H9 (cell line): ENCODE measurements at regions not wholly inside any gene's neighbourhood (a gene's known extent, or its start where the extent isn't known, plus 50 kb on each side); places are given as distances from the start of the nearest gene placed in this dataset.

Experiments
- DNase-seq: peaks from one replicate; pipeline ENCODE4 v3.0.0-alpha.2; 2017
- H2AFZ ChIP-seq: one replicate; pipeline ENCODE4 v1.6.1; 2013; ENCODE audit warnings: mild to moderate bottlenecking, low read length, control low read depth, moderate library complexity
- H2AK5ac ChIP-seq: 2 replicates; pipeline ENCODE4 v1.6.1; 2013; ENCODE audit warnings: low read length, control low read depth, mixed read lengths; ENCODE audit not compliant: insufficient read length
- H2BK120ac ChIP-seq: one replicate; pipeline ENCODE4 v1.6.1; 2013; ENCODE audit warnings: low read depth, mild to moderate bottlenecking, low read length, control low read depth, inconsistent platforms; ENCODE audit not compliant: poor library complexity, severe bottlenecking
- H2BK12ac ChIP-seq: 2 replicates; pipeline ENCODE4 v1.6.1; 2013; ENCODE audit warnings: low read length, control low read depth, mixed read lengths, low read depth; ENCODE audit not compliant: insufficient read length
- H2BK15ac ChIP-seq: 2 replicates; pipeline ENCODE4 v1.6.1; 2013; ENCODE audit warnings: low read depth, low read length, control low read depth
- H2BK20ac ChIP-seq: one replicate; pipeline ENCODE4 v1.6.1; 2013; ENCODE audit warnings: low read depth, mild to moderate bottlenecking, low read length, control low read depth, inconsistent platforms; ENCODE audit not compliant: poor library complexity, severe bottlenecking
- H2BK5ac ChIP-seq: 2 replicates; pipeline ENCODE4 v1.6.1; 2013; ENCODE audit warnings: low read length, control low read depth, mixed read lengths; ENCODE audit not compliant: insufficient read length
- H3K14ac ChIP-seq: 2 replicates; pipeline ENCODE4 v1.6.1; 2013; ENCODE audit warnings: low read length, control low read depth; ENCODE audit not compliant: insufficient read depth
- H3K18ac ChIP-seq: 2 replicates; pipeline ENCODE4 v1.6.1; 2013; ENCODE audit warnings: low read depth, mild to moderate bottlenecking, mixed read lengths, low read length, control low read depth; ENCODE audit not compliant: insufficient read length
- H3K23ac ChIP-seq: 2 replicates; pipeline ENCODE4 v1.6.1; 2013; ENCODE audit warnings: low read length, control low read depth, mixed read lengths, low read depth; ENCODE audit not compliant: insufficient read length
- H3K23me2 ChIP-seq: 2 replicates; pipeline ENCODE4 v1.6.1; 2013; ENCODE audit warnings: low read depth, mild to moderate bottlenecking, mixed read lengths, low read length, control low read depth; ENCODE audit not compliant: insufficient read length, poor library complexity, severe bottlenecking
- H3K27ac ChIP-seq: 2 replicates; pipeline ENCODE4 v1.5.1; 2013; ENCODE audit warnings: low read length, control low read depth, mixed read lengths, low read depth; ENCODE audit not compliant: insufficient read length
- H3K27me3 ChIP-seq: 2 replicates; pipeline ENCODE4 v1.6.1; 2013; ENCODE audit warnings: low read length, control low read depth, inconsistent platforms; ENCODE audit not compliant: insufficient read depth
- H3K4ac ChIP-seq: 2 replicates; pipeline ENCODE4 v1.6.1; 2013; ENCODE audit warnings: low read depth, mild to moderate bottlenecking, control low read depth, inconsistent platforms, low read length, moderate library complexity
- H3K4me1 ChIP-seq: 2 replicates; pipeline ENCODE4 v1.6.1; 2013; ENCODE audit warnings: low read length, control low read depth, inconsistent platforms; ENCODE audit not compliant: insufficient read depth
- H3K4me2 ChIP-seq: 2 replicates; pipeline ENCODE4 v1.6.1; 2013; ENCODE audit warnings: low read length, control low read depth, mixed read lengths; ENCODE audit not compliant: insufficient read length, insufficient read depth
- H3K56ac ChIP-seq: 2 replicates; pipeline ENCODE4 v1.6.1; 2013; ENCODE audit warnings: low read depth, mild to moderate bottlenecking, mixed read lengths, low read length, control low read depth; ENCODE audit not compliant: insufficient read length
- H3K79me1 ChIP-seq: 2 replicates; pipeline ENCODE4 v1.6.1; 2013; ENCODE audit warnings: low read depth, mild to moderate bottlenecking, moderate library complexity, low read length, control low read depth, inconsistent platforms; ENCODE audit not compliant: insufficient read depth, poor library complexity, severe bottlenecking
- H3K79me2 ChIP-seq: 2 replicates; pipeline ENCODE4 v1.6.1; 2013; ENCODE audit warnings: low read length, control low read depth, inconsistent platforms; ENCODE audit not compliant: insufficient read depth
- H3K9ac ChIP-seq: 2 replicates; pipeline ENCODE4 v1.6.1; 2013; ENCODE audit warnings: low read length, control low read depth, mixed read lengths; ENCODE audit not compliant: insufficient read length; ENCODE audit errors: extremely low read depth
- H3K9me3 ChIP-seq: one replicate; pipeline ENCODE4 v1.6.1; 2013; ENCODE audit warnings: low read depth, low read length, inconsistent platforms; ENCODE audit not compliant: control insufficient read depth
- H3T11ph ChIP-seq: one replicate; pipeline ENCODE4 v1.6.1; 2013; ENCODE audit warnings: mild to moderate bottlenecking, low read length, control low read depth, inconsistent platforms
- H4K20me1 ChIP-seq: one replicate; pipeline ENCODE4 v1.6.1; 2013; ENCODE audit not compliant: control insufficient read depth, insufficient read length, insufficient read depth
- H4K5ac ChIP-seq: 2 replicates; pipeline ENCODE4 v1.6.1; 2013; ENCODE audit warnings: low read depth, mild to moderate bottlenecking, mixed read lengths, low read length, control low read depth; ENCODE audit not compliant: insufficient read length
- H4K8ac ChIP-seq: replicated peaks from 2 replicates; pipeline ENCODE4 v1.6.1; 2013; ENCODE audit warnings: low read length, control low read depth, mixed read lengths, low read depth; ENCODE audit not compliant: insufficient read length
- H4K91ac ChIP-seq: 2 replicates; pipeline ENCODE4 v1.6.1; 2013; ENCODE audit warnings: low read depth, mild to moderate bottlenecking, moderate library complexity, mixed read lengths, low read length, control low read depth; ENCODE audit not compliant: insufficient read length
- H3K27ac Mint-ChIP-seq, 3 experiments: 2 replicates in 2 of 3; 3 replicates in 1 of 3; pipeline ENCODE4 v1.8.0; 2020 to 2021; ENCODE audit warnings: mixed read lengths in 3 of 3, mild to moderate bottlenecking in 1 of 3, moderate library complexity in 1 of 3
- H3K27me3 Mint-ChIP-seq: 2 replicates; pipeline ENCODE4 v1.8.0; 2021; ENCODE audit warnings: low read depth, mild to moderate bottlenecking, moderate library complexity, mixed read lengths
- H3K36me3 Mint-ChIP-seq, 3 experiments: 2 replicates in 2 of 3; 3 replicates in 1 of 3; pipeline ENCODE4 v1.8.0; 2020 to 2021; ENCODE audit warnings: low read depth in 3 of 3, mixed read lengths in 3 of 3; ENCODE audit not compliant: insufficient read depth in 1 of 3
- H3K4me1 Mint-ChIP-seq, 2 experiments: 2 replicates each; pipeline ENCODE4 v1.8.0; 2020; ENCODE audit warnings: mixed read lengths in 2 of 2
- H3K4me3 Mint-ChIP-seq, 2 experiments: 2 replicates in 1 of 2; 3 replicates in 1 of 2; pipeline ENCODE4 v1.8.0; 2020 to 2021; ENCODE audit warnings: mild to moderate bottlenecking in 2 of 2, mixed read lengths in 2 of 2, moderate library complexity in 1 of 2
- H3K9me3 Mint-ChIP-seq, 2 experiments: 2 replicates in 1 of 2; 3 replicates in 1 of 2; pipeline ENCODE4 v1.8.0; 2020; ENCODE audit warnings: mild to moderate bottlenecking in 2 of 2, mixed read lengths in 2 of 2, moderate library complexity in 1 of 2
- CTCF ChIP-seq: fragments of 200-600 bp; sonication (generic); conservative IDR thresholded peaks from 3 replicates; pipeline ENCODE4 v1.8.0; 2021; ENCODE audit warnings: antibody characterized with exemption, mild to moderate bottlenecking

GRCh38 chr2:67571785-67572718, 174.9 kb downstream of the ETAA1 start:
- Histone ChIP-seq H3T11ph (no peak overlapping the region), H3K4me2 (no peak overlapping the region), H3K9ac (no peak overlapping the region), H4K5ac (no peak overlapping the region), H3K14ac (no peak overlapping the region), H2BK15ac (no peak overlapping the region), H3K79me1 (no peaks in the 10 kb centered on the region), H2BK20ac (no peak overlapping the region), H2BK12ac (no peak overlapping the region), H3K18ac (no peak overlapping the region), H4K91ac (no peak overlapping the region), H3K9me3 (no peaks in the 10 kb centered on the region), H3K27me3 (no peaks in the 10 kb centered on the region), H4K20me1 (no peaks in the 10 kb centered on the region), H3K4ac (no peak overlapping the region), H2BK120ac (no peak overlapping the region), H3K27ac (no peak overlapping the region), H2AFZ (no peak overlapping the region), H3K56ac (no peak overlapping the region), H3K79me2 (no peaks in the 10 kb centered on the region), H3K4me1 (no peaks in the 10 kb centered on the region), H4K8ac (no peak overlapping the region), H2AK5ac (no peak overlapping the region), H2BK5ac (no peak overlapping the region), H3K23me2 (no peaks in the 10 kb centered on the region), H3K23ac (no peak overlapping the region)
- H3K9me3 Mint-ChIP-seq: no peaks in the 10 kb centered on the region
- no peaks in the 10 kb centered on the region; a peak in 1 of 7 replicates for H3K36me3 Mint-ChIP-seq
- TF ChIP-seq CTCF: no peak
- H3K4me1 Mint-ChIP-seq: no peaks in the 10 kb centered on the region
- no peak overlapping the region for H3K4me3 Mint-ChIP-seq
- DNase-seq: no peak
- peaks cover under 1% of the 10 kb centered on the region; the same call in 1 of the 2 replicates for H3K27me3 Mint-ChIP-seq
- no peak overlapping the region for H3K27ac Mint-ChIP-seq
